HL-60 (cell line): ENCODE measurements at regions not wholly inside any gene's neighbourhood (a gene's known extent, or its start where the extent isn't known, plus 50 kb on each side); places are given as distances from the start of the nearest gene placed in this dataset.

ENCODE experiments used
- DNase-seq, 2 experiments: peaks; one replicate each; pipeline ENCODE4 v3.0.0-alpha.2; 2010 to 2020; ENCODE audit warnings: low read depth in 1 of 2, low spot score in 1 of 2
- H3K27ac ChIP-seq: fragments of 250-450 bp; sonication (Bioruptor Pico); replicated peaks from 2 replicates; pipeline ENCODE4 v1.5.1; 2020; ENCODE audit warnings: mild to moderate bottlenecking, moderate library complexity
- H3K27me3 ChIP-seq: fragments of 250-450 bp; sonication (Bioruptor Pico); 2 replicates; pipeline ENCODE4 v1.5.1; 2021; ENCODE audit warnings: mild to moderate bottlenecking, moderate library complexity; ENCODE audit not compliant: insufficient read depth, poor library complexity, severe bottlenecking
- H3K4me3 ChIP-seq: replicated peaks from 2 replicates; pipeline ENCODE4 v1.5.1; 2011; ENCODE audit warnings: mild to moderate bottlenecking, control low read depth, low read length; ENCODE audit not compliant: insufficient read depth
- CTCF ChIP-seq: IDR thresholded peaks from one replicate; pipeline ENCODE4 v1.5.1; 2011; ENCODE audit warnings: low read length, control low read depth, inconsistent platforms; ENCODE audit not compliant: insufficient read depth
- GABPA ChIP-seq: IDR thresholded peaks from 2 replicates; pipeline ENCODE4 v1.6.1; 2012; ENCODE audit warnings: low read depth
- POLR2AphosphoS5 ChIP-seq: IDR thresholded peaks from 2 replicates; pipeline ENCODE4 v1.6.1; 2012; ENCODE audit warnings: low read depth
- REST ChIP-seq: IDR thresholded peaks from 2 replicates; pipeline ENCODE4 v1.6.1; 2012; ENCODE audit warnings: low read depth; ENCODE audit not compliant: insufficient replicate concordance
- SPI1 ChIP-seq: IDR thresholded peaks from 2 replicates; pipeline ENCODE4 v1.6.1; 2012; ENCODE audit warnings: low read depth, mild to moderate bottlenecking, borderline replicate concordance

GRCh38 chr11:106353031-106353430, 275.6 kb downstream of the AASDHPPT start:
- H3K4me3 ChIP-seq, result no peak overlapping the region

GRCh38 chr11:106369224-106369623, 291.8 kb downstream of the AASDHPPT start:
- Histone ChIP-seq H3K27me3 (no peaks in the 10 kb centered on the region), H3K4me3 (no peak overlapping the region), H3K27ac (no peak overlapping the region)
- TF ChIP-seq SPI1 (no peak), REST (no peak), POLR2AphosphoS5 (no peak), CTCF (no peak), GABPA (no peak)
- DNase-seq, result no peak

More at GRCh38 chr11:106353031-106353430, 275.6 kb downstream of the AASDHPPT start:
- DNase-seq, result no peak
- Histone ChIP-seq H3K27ac (no peak overlapping the region), H3K27me3 (no peaks in the 10 kb centered on the region)
- TF ChIP-seq SPI1, result no peak
- no peak for TF ChIP-seq GABPA
- no peak for TF ChIP-seq CTCF

GRCh38 chr11:106378513-106379179, 301.2 kb downstream of the AASDHPPT start:
- H3K4me3 ChIP-seq, result no peak overlapping the region
- no peak for TF ChIP-seq POLR2AphosphoS5
- TF ChIP-seq REST, result no peak
- no peak for TF ChIP-seq CTCF
- TF ChIP-seq GABPA, result no peak
- TF ChIP-seq SPI1, result no peak
- no peaks in the 10 kb centered on the region for H3K27me3 ChIP-seq
- no peak overlapping the region for H3K27ac ChIP-seq
- DNase-seq, result no peak

- H3K4me3 ChIP-seq, result no peak overlapping the region
- H3K27ac ChIP-seq, result no peak overlapping the region
- DNase-seq, result no peak
- no peaks in the 10 kb centered on the region for H3K27me3 ChIP-seq
- no peak for TF ChIP-seq SPI1
- no peak for TF ChIP-seq GABPA
- TF ChIP-seq CTCF, result no peak
- TF ChIP-seq POLR2AphosphoS5, result no peak
- no peak for TF ChIP-seq REST
Measured at GRCh38 chr11:106379265-106379664, 301.8 kb downstream of the AASDHPPT start.
